ENCODE measurements at regions not wholly inside any gene's neighbourhood (a gene's known extent, or its start where the extent isn't known, plus 50 kb on each side); places are given as distances from the start of the nearest gene placed in this dataset.

- Histone ChIP-seq H3K4me1 (ENCODE audit: control insufficient read depth in 4 of 4, insufficient read depth in 4 of 4, low read length in 3 of 4) (no peaks in the 10 kb centered on the region), H3K36me3 (ENCODE audit: control insufficient read depth in 4 of 4, insufficient read depth in 3 of 4, low read depth in 1 of 4, low read length in 3 of 4) (no peaks in the 10 kb centered on the region), H3K4me3 (ENCODE audit: low read depth in 1 of 3, low read length in 3 of 3) (no peak overlapping the region), H3K9ac (ENCODE audit: low read depth in 1 of 2, low read length in 2 of 2) (no peak overlapping the region), H3K27ac (ENCODE audit: low read depth in 1 of 2, low read length in 2 of 2) (no peak overlapping the region), H3K9me3 (ENCODE audit: control insufficient read depth in 4 of 4, low read length in 3 of 4) (peaks cover 0 to 7% (median 4%) of the 10 kb centered on the region in 4 donors), H3K27me3 (ENCODE audit: control insufficient read depth in 4 of 4, insufficient read depth in 4 of 4, low read length in 3 of 4) (no peaks in the 10 kb centered on the region)
- TF ChIP-seq ZBTB33 (IDR thresholded peaks at IDR 0.05) (no peak), FOXA2 (IDR thresholded peaks at IDR 0.05) (no peak), GABPA (IDR thresholded peaks at IDR 0.05 in 1 of 2, conservative IDR thresholded peaks at IDR 0.05 in 1 of 2) (no peak), ATF3 (IDR thresholded peaks at IDR 0.05) (no peak), JUND (IDR thresholded peaks at IDR 0.05) (no peak), CTCF (IDR thresholded peaks at IDR 0.05; ENCODE audit: low read depth, low read length, missing input control) (no peak), NR2F2 (IDR thresholded peaks at IDR 0.05) (no peak)
- 82% methylated on average over 1 of the region's 1 CpG for WGBS
- no peak for DNase-seq (ENCODE audit: low spot score)
Observed at GRCh38 chr15:46732060-46732459, 985.2 kb upstream of the SEMA6D start.

GRCh38 chr15:46735115-46735514 lies 982.2 kb upstream of the SEMA6D start:
- no peaks in the 10 kb centered on the region for H3K4me1 ChIP-seq (ENCODE audit: control insufficient read depth in 4 of 4, insufficient read depth in 4 of 4, low read length in 3 of 4)
- no peaks in the 10 kb centered on the region for H3K36me3 ChIP-seq (ENCODE audit: control insufficient read depth in 4 of 4, insufficient read depth in 3 of 4, low read depth in 1 of 4, low read length in 3 of 4)
- H3K4me3 ChIP-seq (ENCODE audit: low read depth in 1 of 3, low read length in 3 of 3) = no peak overlapping the region
- DNase-seq (ENCODE audit: low spot score) = no peak
- H3K27me3 ChIP-seq (ENCODE audit: control insufficient read depth in 4 of 4, insufficient read depth in 4 of 4, low read length in 3 of 4) = peaks cover 0 to 2% (median 0%) of the 10 kb centered on the region in 4 donors
- H3K27ac ChIP-seq (ENCODE audit: low read depth in 1 of 2, low read length in 2 of 2) = no peak overlapping the region
- WGBS = 76% methylated on average over 4 of the region's 4 CpGs
- H3K9me3 ChIP-seq (ENCODE audit: control insufficient read depth in 4 of 4, low read length in 3 of 4) = no peaks in the 10 kb centered on the region
- no peak for TF ChIP-seq EGR1 (IDR thresholded peaks at IDR 0.05; ENCODE audit: low read depth in 2 of 2)
- TF ChIP-seq CTCF (IDR thresholded peaks at IDR 0.05; ENCODE audit: low read depth, low read length, missing input control) = no peak
- TF ChIP-seq TAF1 (conservative IDR thresholded peaks at IDR 0.05) = no peak
- TF ChIP-seq YY1 (IDR thresholded peaks at IDR 0.05) = no peak
- H3K9ac ChIP-seq (ENCODE audit: low read depth in 1 of 2, low read length in 2 of 2) = no peak overlapping the region

- DNase-seq (ENCODE audit: low spot score) = no peak
- Histone ChIP-seq H3K27me3 (ENCODE audit: control insufficient read depth in 4 of 4, insufficient read depth in 4 of 4, low read length in 3 of 4) (peaks cover 0 to 2% (median 0%) of the 10 kb centered on the region in 4 donors), H3K27ac (ENCODE audit: low read depth in 1 of 2, low read length in 2 of 2) (no peak overlapping the region), H3K9me3 (ENCODE audit: control insufficient read depth in 4 of 4, low read length in 3 of 4) (peaks cover 0 to 2% (median 0%) of the 10 kb centered on the region in 4 donors), H3K4me1 (ENCODE audit: control insufficient read depth in 4 of 4, insufficient read depth in 4 of 4, low read length in 3 of 4) (no peaks in the 10 kb centered on the region), H3K4me3 (ENCODE audit: low read depth in 1 of 3, low read length in 3 of 3) (no peak overlapping the region), H3K36me3 (ENCODE audit: control insufficient read depth in 4 of 4, insufficient read depth in 3 of 4, low read depth in 1 of 4, low read length in 3 of 4) (no peaks in the 10 kb centered on the region), H3K9ac (ENCODE audit: low read depth in 1 of 2, low read length in 2 of 2) (no peak overlapping the region)
- WGBS = 40% methylated on average over 3 of the region's 3 CpGs
- TF ChIP-seq ZBTB33 (IDR thresholded peaks at IDR 0.05) (no peak), TAF1 (conservative IDR thresholded peaks at IDR 0.05) (no peak), RXRA (IDR thresholded peaks at IDR 0.05) (no peak), CTCF (IDR thresholded peaks at IDR 0.05; ENCODE audit: low read depth, low read length, missing input control) (no peak), YY1 (IDR thresholded peaks at IDR 0.05) (no peak), RAD21 (IDR thresholded peaks at IDR 0.05) (no peak), MAX (IDR thresholded peaks at IDR 0.05) (no peak), HNF4G (IDR thresholded peaks at IDR 0.05) (no peak), HNF4A (conservative IDR thresholded peaks at IDR 0.05) (no peak), NR2F2 (IDR thresholded peaks at IDR 0.05) (no peak), GABPA (IDR thresholded peaks at IDR 0.05 in 1 of 2, conservative IDR thresholded peaks at IDR 0.05 in 1 of 2) (no peak), ATF3 (IDR thresholded peaks at IDR 0.05) (no peak), FOXA2 (IDR thresholded peaks at IDR 0.05) (no peak)
Observed at GRCh38 chr15:46751303-46751702, 966.0 kb upstream of the SEMA6D start.
